AG10803 (cell line): ENCODE measurements at regions not wholly inside any gene's neighbourhood (a gene's known extent, or its start where the extent isn't known, plus 50 kb on each side); places are given as distances from the start of the nearest gene placed in this dataset.

Source experiments
- DNase-seq: peaks from one replicate; pipeline ENCODE4 v3.0.0; 2010; ENCODE audit warnings: low read depth
- H3K4me3 ChIP-seq: 2 replicates; pipeline ENCODE4 v1.5.1; 2011; ENCODE audit warnings: mild to moderate bottlenecking, low read length, control low read depth
- TF ChIP-seq, protein P1 (sequence below): conservative IDR thresholded peaks from 2 replicates; pipeline ENCODE4 v1.5.1; 2011; ENCODE audit warnings: mild to moderate bottlenecking, low read length, control low read depth, inconsistent platforms

DNA sequence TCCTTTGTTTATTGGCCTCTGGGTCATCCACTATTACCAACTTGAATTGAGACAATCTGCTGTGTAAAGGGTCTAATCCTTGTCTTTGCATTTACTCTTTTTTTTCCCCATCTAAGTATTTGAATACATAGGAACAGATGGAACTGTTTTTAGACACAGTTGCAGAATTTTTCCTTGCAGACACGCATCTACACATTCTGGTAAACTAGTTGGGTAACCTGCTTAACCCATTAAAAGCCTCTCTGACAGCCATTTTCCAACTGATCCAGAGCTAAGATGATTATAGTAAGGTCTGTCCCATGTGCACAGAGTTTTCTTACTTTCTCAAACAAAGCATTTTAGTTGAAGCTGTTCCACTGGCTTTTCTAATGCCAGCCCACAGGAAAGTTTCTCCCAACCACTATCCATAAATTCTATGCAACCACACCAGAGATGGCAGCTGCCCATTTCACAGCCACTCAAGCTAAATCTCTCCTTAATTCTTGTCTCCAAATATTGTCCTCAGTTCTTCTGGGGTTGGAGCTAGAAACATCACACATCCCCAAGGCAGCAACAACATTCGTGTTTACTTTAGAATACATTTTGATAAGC, 492.1 kb downstream of the MAFB start:
- TF ChIP-seq, protein P1, sequence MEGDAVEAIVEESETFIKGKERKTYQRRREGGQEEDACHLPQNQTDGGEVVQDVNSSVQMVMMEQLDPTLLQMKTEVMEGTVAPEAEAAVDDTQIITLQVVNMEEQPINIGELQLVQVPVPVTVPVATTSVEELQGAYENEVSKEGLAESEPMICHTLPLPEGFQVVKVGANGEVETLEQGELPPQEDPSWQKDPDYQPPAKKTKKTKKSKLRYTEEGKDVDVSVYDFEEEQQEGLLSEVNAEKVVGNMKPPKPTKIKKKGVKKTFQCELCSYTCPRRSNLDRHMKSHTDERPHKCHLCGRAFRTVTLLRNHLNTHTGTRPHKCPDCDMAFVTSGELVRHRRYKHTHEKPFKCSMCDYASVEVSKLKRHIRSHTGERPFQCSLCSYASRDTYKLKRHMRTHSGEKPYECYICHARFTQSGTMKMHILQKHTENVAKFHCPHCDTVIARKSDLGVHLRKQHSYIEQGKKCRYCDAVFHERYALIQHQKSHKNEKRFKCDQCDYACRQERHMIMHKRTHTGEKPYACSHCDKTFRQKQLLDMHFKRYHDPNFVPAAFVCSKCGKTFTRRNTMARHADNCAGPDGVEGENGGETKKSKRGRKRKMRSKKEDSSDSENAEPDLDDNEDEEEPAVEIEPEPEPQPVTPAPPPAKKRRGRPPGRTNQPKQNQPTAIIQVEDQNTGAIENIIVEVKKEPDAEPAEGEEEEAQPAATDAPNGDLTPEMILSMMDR = no peak
- no peak overlapping the region for H3K4me3 ChIP-seq
- peak; percentile 2 for DNase-seq

DNA sequence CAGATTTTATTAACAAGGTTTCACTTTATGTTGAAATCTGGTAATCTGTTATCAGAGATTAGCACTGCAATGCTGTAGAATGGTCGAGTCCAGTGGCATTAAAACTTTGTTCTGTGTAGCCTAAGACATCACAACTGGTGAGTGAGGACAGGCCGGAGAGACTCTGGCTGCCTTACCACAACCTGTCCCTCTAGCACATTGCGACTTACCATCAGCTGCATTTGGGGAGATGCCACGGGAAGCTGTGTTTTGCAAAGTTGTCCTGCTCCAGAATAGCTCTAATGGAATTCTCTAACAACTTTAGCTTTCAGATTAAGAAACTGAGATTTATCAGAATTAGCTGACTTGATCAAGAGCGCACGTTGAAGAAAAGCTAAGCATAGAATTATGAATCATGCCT, 493.3 kb downstream of the MAFB start:
- H3K4me3 ChIP-seq = no peak overlapping the region
- TF ChIP-seq, protein P1 = no peak
- DNase-seq = no peak

DNA sequence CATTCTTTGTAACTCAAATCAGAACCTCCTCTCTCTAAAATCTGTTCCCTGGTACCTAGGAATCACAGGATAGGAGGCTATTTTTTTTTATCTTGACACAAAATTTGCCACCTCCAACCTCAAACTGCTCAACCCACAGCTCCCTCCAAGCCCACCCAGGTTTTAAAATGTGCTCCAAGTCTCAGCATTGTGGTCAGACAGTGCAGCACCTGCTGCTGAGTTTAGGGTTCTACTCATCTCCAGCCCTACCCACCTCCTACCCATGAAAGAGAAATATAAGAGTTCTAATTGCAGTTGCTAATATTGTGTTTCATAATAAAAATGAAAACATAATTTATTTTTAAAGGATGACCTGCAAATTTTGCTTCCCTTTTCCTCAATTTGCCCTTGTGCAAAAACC, 496.5 kb downstream of the MAFB start:
- TF ChIP-seq, protein P1 = no peak
- no peak for DNase-seq
- no peak overlapping the region for H3K4me3 ChIP-seq

DNA sequence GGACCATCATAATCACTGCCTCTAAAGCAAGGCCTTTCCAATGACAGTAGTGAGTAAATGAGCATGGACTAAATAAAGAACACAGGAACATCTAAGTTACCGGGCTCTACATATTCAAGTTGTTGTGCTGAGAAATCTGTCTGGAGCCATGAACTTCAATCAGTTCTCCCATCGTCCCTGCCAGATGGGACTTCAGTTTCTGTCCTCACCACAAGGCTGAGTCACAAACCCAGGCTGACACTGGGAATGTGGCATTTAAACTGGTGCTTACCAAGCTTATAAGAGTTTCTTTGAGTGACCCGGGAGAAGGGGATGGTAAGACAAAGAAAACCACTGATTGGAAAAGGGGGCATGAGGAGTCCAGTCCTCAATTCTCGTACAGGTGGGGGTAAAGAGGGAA, 497.0 kb downstream of the MAFB start:
- TF ChIP-seq, protein P1 = no peak; the same call in 1 of the 2 replicates
- H3K4me3 ChIP-seq = no peak overlapping the region
- peak; percentile 15 for DNase-seq

DNA sequence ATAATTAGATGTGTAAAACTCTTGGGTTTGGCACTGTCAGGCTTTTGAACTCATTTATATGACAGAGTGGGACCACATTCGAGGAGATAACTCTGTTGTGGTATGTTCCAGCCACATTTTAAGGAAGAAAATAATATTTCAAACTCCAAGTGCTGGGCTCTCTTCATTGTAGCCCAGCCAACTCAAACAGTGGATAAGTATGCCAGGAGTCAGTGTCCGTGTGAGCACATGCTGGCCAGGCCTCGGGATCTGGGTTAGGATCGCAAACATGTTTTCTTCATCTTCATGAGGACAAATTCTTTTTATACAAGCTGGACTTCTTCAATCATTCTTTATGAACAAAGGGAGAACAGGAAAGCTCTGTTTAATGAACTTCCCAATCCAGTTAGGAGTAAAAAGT, 497.5 kb downstream of the MAFB start:
- TF ChIP-seq, protein P1 = no peak
- DNase-seq = peak; percentile 12
- no peak overlapping the region for H3K4me3 ChIP-seq

DNA sequence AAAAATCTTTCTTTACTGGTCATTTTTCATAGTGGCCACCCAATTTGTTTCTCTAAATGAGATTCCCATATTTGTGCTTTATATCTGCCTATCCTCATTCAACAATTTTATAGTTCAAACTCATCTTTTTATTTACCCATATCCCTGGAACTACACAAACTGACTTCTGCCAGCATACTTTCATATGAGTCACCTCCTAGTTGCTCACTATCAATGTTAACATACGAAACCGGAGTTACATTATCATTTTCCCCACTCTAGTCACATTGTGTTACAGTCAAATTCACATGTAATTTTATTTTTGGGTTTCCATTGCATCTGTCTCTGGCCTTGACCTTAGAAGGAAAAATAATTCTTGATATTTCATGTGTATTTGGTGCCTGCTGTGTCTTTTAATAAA, 499.4 kb downstream of the MAFB start:
- TF ChIP-seq, protein P1 = no peak
- no peak overlapping the region for H3K4me3 ChIP-seq
- DNase-seq = peak; percentile 8

DNA sequence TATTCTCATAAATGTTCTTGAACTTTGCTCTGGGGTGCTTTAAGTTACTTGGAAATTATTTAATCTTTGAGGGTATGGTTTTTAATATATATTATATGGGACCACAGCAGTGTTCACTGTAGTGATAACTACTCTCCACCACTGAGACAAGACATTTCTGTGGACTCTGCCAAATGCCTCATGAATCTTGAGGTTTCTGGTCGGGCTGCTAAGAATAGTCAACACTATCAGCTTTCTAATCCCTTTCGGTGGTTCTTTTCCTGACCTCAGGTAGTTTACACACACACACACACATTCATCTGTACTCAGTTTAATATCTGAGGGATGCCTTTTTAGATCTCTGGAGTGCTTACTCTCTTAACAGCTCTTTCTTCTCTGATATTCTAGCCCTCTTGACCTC, 500.7 kb downstream of the MAFB start:
- no peak for DNase-seq
- no peak overlapping the region for H3K4me3 ChIP-seq
- TF ChIP-seq, protein P1 = no peak
